ENCODE measurements at regions not wholly inside any gene's neighbourhood (a gene's known extent, or its start where the extent isn't known, plus 50 kb on each side); places are given as distances from the start of the nearest gene placed in this dataset.

GRCh38 chr2:122180972-122181371, 425.5 kb downstream of the TSN start:
- TF ChIP-seq MAX (IDR thresholded peaks at IDR 0.05; ENCODE audit: low read depth, low read length): no peak
- no peak for TF ChIP-seq CTCF (IDR thresholded peaks at IDR 0.05; ENCODE audit: low read depth, low read length)
- no peak for TF ChIP-seq POLR2A (IDR thresholded peaks at IDR 0.05; ENCODE audit: extremely low read depth, insufficient read length)
- no peak for TF ChIP-seq MYC (IDR thresholded peaks at IDR 0.05; ENCODE audit: low read depth, low read length)
- no peak overlapping the region for H3K4me3 ChIP-seq (ENCODE audit: low read depth, low read length)
- no peak for DNase-seq (ENCODE audit: low read depth)

- no peak overlapping the region for H3K4me3 ChIP-seq (ENCODE audit: low read depth, low read length)
- TF ChIP-seq CTCF (IDR thresholded peaks at IDR 0.05; ENCODE audit: low read depth, low read length) (no peak), MAX (IDR thresholded peaks at IDR 0.05; ENCODE audit: low read depth, low read length) (no peak), POLR2A (IDR thresholded peaks at IDR 0.05; ENCODE audit: extremely low read depth, insufficient read length) (no peak), MYC (IDR thresholded peaks at IDR 0.05; ENCODE audit: low read depth, low read length) (no peak)
- DNase-seq (ENCODE audit: low read depth): no peak
Observed at GRCh38 chr2:122182616-122183355, 427.3 kb downstream of the TSN start.

GRCh38 chr2:122183890-122184289, 428.4 kb downstream of the TSN start:
- no peak for TF ChIP-seq POLR2A (IDR thresholded peaks at IDR 0.05; ENCODE audit: extremely low read depth, insufficient read length)
- no peak for TF ChIP-seq MYC (IDR thresholded peaks at IDR 0.05; ENCODE audit: low read depth, low read length)
- no peak for TF ChIP-seq MAX (IDR thresholded peaks at IDR 0.05; ENCODE audit: low read depth, low read length)
- no peak for TF ChIP-seq CTCF (IDR thresholded peaks at IDR 0.05; ENCODE audit: low read depth, low read length)
- H3K4me3 ChIP-seq (ENCODE audit: low read depth, low read length): no peak overlapping the region
- DNase-seq (ENCODE audit: low read depth): no peak

- peak; percentile 8 for DNase-seq (ENCODE audit: low read depth)
- H3K4me3 ChIP-seq (ENCODE audit: low read depth, low read length): no peak overlapping the region
- no peak for TF ChIP-seq MAX (IDR thresholded peaks at IDR 0.05; ENCODE audit: low read depth, low read length)
- TF ChIP-seq MYC (IDR thresholded peaks at IDR 0.05; ENCODE audit: low read depth, low read length): no peak
- no peak for TF ChIP-seq POLR2A (IDR thresholded peaks at IDR 0.05; ENCODE audit: extremely low read depth, insufficient read length)
- no peak for TF ChIP-seq CTCF (IDR thresholded peaks at IDR 0.05; ENCODE audit: low read depth, low read length)
Observed at GRCh38 chr2:122186761-122187222, 431.3 kb downstream of the TSN start.

DNA sequence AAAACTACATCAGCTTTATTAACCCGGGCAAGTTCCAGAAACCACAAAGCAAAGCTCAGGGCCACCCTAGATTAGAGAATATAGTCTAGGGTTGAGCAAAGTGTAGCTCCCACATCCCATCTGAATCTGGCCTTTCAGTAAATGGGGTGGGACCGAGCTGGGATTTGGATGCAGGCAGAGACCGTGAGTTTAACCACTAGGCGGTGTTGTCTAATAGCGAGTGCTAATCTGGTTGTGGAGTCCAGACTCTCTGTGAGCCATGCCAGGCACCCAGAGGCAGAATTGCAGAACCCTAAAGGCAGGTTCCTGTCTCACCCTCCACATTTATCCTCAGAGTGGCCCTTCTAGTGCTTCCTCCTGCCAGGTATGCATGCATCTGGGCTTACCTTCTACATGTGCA, 435.9 kb downstream of the TSN start:
- TF ChIP-seq MYC (IDR thresholded peaks at IDR 0.05; ENCODE audit: low read depth, low read length) (no peak), POLR2A (IDR thresholded peaks at IDR 0.05; ENCODE audit: extremely low read depth, insufficient read length) (no peak), CTCF (IDR thresholded peaks at IDR 0.05; ENCODE audit: low read depth, low read length) (peak; percentile 82), MAX (IDR thresholded peaks at IDR 0.05; ENCODE audit: low read depth, low read length) (no peak)
- no peak overlapping the region for H3K4me3 ChIP-seq (ENCODE audit: low read depth, low read length)
- peak; percentile 51 for DNase-seq (ENCODE audit: low read depth)
